Karpas-422 (cell line): ENCODE measurements at regions not wholly inside any gene's neighbourhood (a gene's known extent, or its start where the extent isn't known, plus 50 kb on each side); places are given as distances from the start of the nearest gene placed in this dataset.

Source experiments
- DNase-seq: peaks from one replicate; pipeline ENCODE4 v3.0.0-alpha.2; 2015
- H2AFZ ChIP-seq: fragments of 200-600 bp; sonication (generic); 2 replicates; pipeline ENCODE4 v1.6.1; 2014; ENCODE audit warnings: antibody characterized with exemption, low read length, mixed read lengths
- H3K27ac ChIP-seq: fragments of 200-600 bp; sonication (generic); 2 replicates; pipeline ENCODE4 v1.5.1; 2014; ENCODE audit warnings: mild to moderate bottlenecking, low read length, moderate library complexity
- H3K27me3 ChIP-seq: fragments of 200-600 bp; sonication (generic); 2 replicates; pipeline ENCODE4 v1.6.1; 2014; ENCODE audit warnings: low read length, mixed read lengths
- H3K36me3 ChIP-seq: fragments of 200-600 bp; sonication (generic); 2 replicates; pipeline ENCODE4 v1.6.1; 2014; ENCODE audit warnings: low read length, mixed read lengths; ENCODE audit not compliant: insufficient read depth
- H3K4me1 ChIP-seq: fragments of 200-600 bp; sonication (generic); 2 replicates; pipeline ENCODE4 v1.6.1; 2014; ENCODE audit warnings: mild to moderate bottlenecking, low read length, mixed read lengths
- H3K4me2 ChIP-seq: fragments of 200-600 bp; sonication (generic); 2 replicates; pipeline ENCODE4 v1.6.1; 2014; ENCODE audit warnings: low read length, low read depth, mild to moderate bottlenecking; ENCODE audit not compliant: poor library complexity, severe bottlenecking
- H3K4me3 ChIP-seq: fragments of 200-600 bp; sonication (generic); 2 replicates; pipeline ENCODE4 v1.5.1; 2014; ENCODE audit warnings: mild to moderate bottlenecking, antibody characterized with exemption, low read length, mixed read lengths
- H3K79me2 ChIP-seq: fragments of 200-600 bp; sonication (generic); 2 replicates; pipeline ENCODE4 v1.6.1; 2014; ENCODE audit warnings: mild to moderate bottlenecking, low read length, mixed read lengths
- H3K9ac ChIP-seq: fragments of 200-600 bp; sonication (generic); 2 replicates; pipeline ENCODE4 v1.6.0; 2014; ENCODE audit warnings: low read length
- H3K9me2 ChIP-seq: fragments of 200-600 bp; sonication (generic), shearing (Covaris generic); replicated peaks from 2 replicates; pipeline ENCODE4 v1.6.0; 2014; ENCODE audit warnings: mild to moderate bottlenecking, low read length, moderate library complexity; ENCODE audit not compliant: insufficient read depth
- H3K9me3 ChIP-seq: fragments of 300-700, 200-600 bp; sonication (generic); 2 replicates; pipeline ENCODE4 v1.6.1; 2014; ENCODE audit warnings: low read length, mixed read lengths
- H4K20me1 ChIP-seq: fragments of 200-600 bp; sonication (generic); 2 replicates; pipeline ENCODE4 v1.6.1; 2014; ENCODE audit warnings: mild to moderate bottlenecking, antibody characterized with exemption, low read length, low read depth; ENCODE audit not compliant: insufficient read depth

GRCh38 chr5:57785946-57786345 is 303.3 kb upstream of the ACTBL2 start:
- no peaks in the 10 kb centered on the region for H3K4me1 ChIP-seq
- DNase-seq: no peak
- H3K4me2 ChIP-seq: no peak overlapping the region

GRCh38 chr5:57784121-57784520 is 301.5 kb upstream of the ACTBL2 start:
- no peak overlapping the region for H3K27ac ChIP-seq
- no peak overlapping the region for H3K4me3 ChIP-seq
- no peak overlapping the region for H3K9ac ChIP-seq
- DNase-seq: no peak
- no peak overlapping the region for H2AFZ ChIP-seq
- no peaks in the 10 kb centered on the region for H4K20me1 ChIP-seq
- H3K79me2 ChIP-seq: no peaks in the 10 kb centered on the region
- no peaks in the 10 kb centered on the region for H3K27me3 ChIP-seq
- H3K9me2 ChIP-seq: no peaks in the 10 kb centered on the region
- H3K4me2 ChIP-seq: no peak overlapping the region
- H3K36me3 ChIP-seq: no peaks in the 10 kb centered on the region
- H3K9me3 ChIP-seq: no peaks in the 10 kb centered on the region
- H3K4me1 ChIP-seq: no peaks in the 10 kb centered on the region

More at GRCh38 chr5:57785946-57786345, 303.3 kb upstream of the ACTBL2 start:
- H3K36me3 ChIP-seq: no peaks in the 10 kb centered on the region
- no peaks in the 10 kb centered on the region for H3K9me3 ChIP-seq
- no peak overlapping the region for H3K27ac ChIP-seq
- H3K4me3 ChIP-seq: no peak overlapping the region
- no peak overlapping the region for H3K9ac ChIP-seq
- H3K27me3 ChIP-seq: no peaks in the 10 kb centered on the region
- H3K9me2 ChIP-seq: no peaks in the 10 kb centered on the region
- H3K79me2 ChIP-seq: no peaks in the 10 kb centered on the region
- no peak overlapping the region for H2AFZ ChIP-seq
- H4K20me1 ChIP-seq: no peaks in the 10 kb centered on the region

- H3K27me3 ChIP-seq: no peaks in the 10 kb centered on the region
- H3K9me3 ChIP-seq: no peaks in the 10 kb centered on the region
- H4K20me1 ChIP-seq: no peaks in the 10 kb centered on the region
- no peak overlapping the region for H3K4me3 ChIP-seq
- H3K9me2 ChIP-seq: no peaks in the 10 kb centered on the region
- H2AFZ ChIP-seq: no peak overlapping the region
- DNase-seq: no peak
- no peaks in the 10 kb centered on the region for H3K36me3 ChIP-seq
- no peaks in the 10 kb centered on the region for H3K4me1 ChIP-seq
- H3K9ac ChIP-seq: no peak overlapping the region
- H3K27ac ChIP-seq: no peak overlapping the region
- no peak overlapping the region for H3K4me2 ChIP-seq
- no peaks in the 10 kb centered on the region for H3K79me2 ChIP-seq
Measured at GRCh38 chr5:57783693-57784092, 301.1 kb upstream of the ACTBL2 start.

GRCh38 chr5:57780961-57781325 is 298.3 kb upstream of the ACTBL2 start:
- H3K36me3 ChIP-seq: no peaks in the 10 kb centered on the region
- H3K27me3 ChIP-seq: no peaks in the 10 kb centered on the region
- H3K4me2 ChIP-seq: no peak overlapping the region
- no peak overlapping the region for H3K27ac ChIP-seq
- no peaks in the 10 kb centered on the region for H3K4me1 ChIP-seq
- no peak for DNase-seq
- no peaks in the 10 kb centered on the region for H3K9me2 ChIP-seq
- no peaks in the 10 kb centered on the region for H3K9me3 ChIP-seq
- H2AFZ ChIP-seq: no peak overlapping the region
- H3K4me3 ChIP-seq: no peak overlapping the region
- H3K79me2 ChIP-seq: no peaks in the 10 kb centered on the region
- no peaks in the 10 kb centered on the region for H4K20me1 ChIP-seq
- H3K9ac ChIP-seq: no peak overlapping the region

DNA sequence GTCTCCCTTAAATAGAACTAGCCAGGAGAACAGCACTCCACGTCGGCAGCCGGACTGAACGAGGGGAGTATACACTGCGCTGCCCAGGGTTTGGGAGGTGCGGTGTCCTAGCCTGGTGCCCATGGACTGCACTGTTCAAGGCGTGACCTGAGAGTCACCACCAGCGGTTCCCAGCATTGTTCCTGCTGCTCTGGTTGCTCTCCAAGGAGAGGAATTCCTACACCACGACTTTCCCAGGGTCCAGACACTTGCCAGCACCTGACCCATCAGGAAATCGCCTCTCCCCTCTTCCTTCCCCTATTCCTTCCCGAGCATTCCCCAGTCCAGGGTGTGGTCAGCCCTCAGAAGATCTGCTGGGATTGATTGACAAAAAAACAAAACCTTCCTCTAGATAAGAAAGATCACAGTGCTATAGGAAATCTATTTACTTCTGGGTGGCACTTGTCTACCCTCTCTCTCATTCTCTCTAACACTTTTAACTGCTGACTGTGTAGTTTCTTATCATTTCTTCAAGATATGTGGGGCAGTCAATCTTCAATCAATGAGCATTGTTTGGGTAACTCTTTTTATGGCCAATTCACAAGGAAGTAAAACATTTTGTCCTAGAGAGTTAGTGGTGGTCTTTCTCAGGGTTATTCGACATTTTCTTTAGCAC is 297.8 kb upstream of the ACTBL2 start:
- no peaks in the 10 kb centered on the region for H4K20me1 ChIP-seq
- H3K9ac ChIP-seq: no peak overlapping the region
- H3K27me3 ChIP-seq: no peaks in the 10 kb centered on the region
- no peak for DNase-seq
- H3K9me3 ChIP-seq: no peaks in the 10 kb centered on the region
- no peak overlapping the region for H2AFZ ChIP-seq
- no peaks in the 10 kb centered on the region for H3K79me2 ChIP-seq
- no peak overlapping the region for H3K4me2 ChIP-seq
- H3K36me3 ChIP-seq: no peaks in the 10 kb centered on the region
- no peaks in the 10 kb centered on the region for H3K4me1 ChIP-seq
- no peak overlapping the region for H3K27ac ChIP-seq
- H3K4me3 ChIP-seq: no peak overlapping the region
- no peaks in the 10 kb centered on the region for H3K9me2 ChIP-seq

DNA sequence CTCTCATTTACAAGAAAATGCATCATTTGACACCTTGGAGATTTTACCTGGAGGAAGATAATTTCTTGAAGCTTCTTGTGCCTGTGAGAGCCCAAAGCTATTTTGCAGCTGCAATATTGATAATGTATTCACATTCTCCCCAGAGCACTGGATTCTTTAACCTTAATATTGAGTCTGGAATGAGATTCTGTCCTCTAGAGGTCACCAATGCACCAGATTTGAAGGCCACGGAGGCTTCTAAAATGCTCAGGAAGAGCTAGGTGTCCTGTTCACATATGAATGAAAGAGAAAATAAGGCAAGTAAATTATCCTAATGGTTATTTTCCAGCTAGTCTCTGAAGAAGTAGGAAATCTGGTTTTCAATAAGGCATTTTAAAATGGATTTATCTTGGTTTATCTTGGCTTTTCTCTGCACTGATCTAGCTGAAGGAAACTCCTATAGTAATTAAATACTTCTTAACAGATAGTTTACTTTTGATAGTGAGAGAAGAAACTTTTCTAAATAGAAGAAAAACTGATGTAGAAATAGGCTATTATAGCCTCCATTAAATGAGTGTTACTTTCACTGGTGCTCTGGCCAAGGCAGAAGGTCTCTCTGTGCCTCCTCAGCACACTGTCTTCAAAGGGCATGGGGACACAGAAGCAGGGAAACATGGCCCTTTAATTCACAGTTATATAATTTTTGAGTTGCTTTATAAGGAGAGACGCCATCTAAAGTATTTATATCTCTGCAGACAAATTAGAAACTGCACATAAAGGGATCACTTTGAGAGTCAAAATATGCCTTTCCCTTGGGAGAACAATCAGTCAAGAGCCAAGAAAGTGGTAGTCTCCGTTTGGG is 297.0 kb upstream of the ACTBL2 start:
- Histone ChIP-seq H3K4me2 (no peak overlapping the region), H3K9me2 (no peaks in the 10 kb centered on the region), H3K27ac (no peak overlapping the region), H4K20me1 (no peaks in the 10 kb centered on the region), H3K4me1 (no peaks in the 10 kb centered on the region), H3K4me3 (no peak overlapping the region), H3K36me3 (no peaks in the 10 kb centered on the region), H3K79me2 (no peaks in the 10 kb centered on the region), H3K27me3 (no peaks in the 10 kb centered on the region), H2AFZ (no peak overlapping the region), H3K9me3 (no peaks in the 10 kb centered on the region), H3K9ac (no peak overlapping the region)
- DNase-seq: peak; percentile 81

DNA sequence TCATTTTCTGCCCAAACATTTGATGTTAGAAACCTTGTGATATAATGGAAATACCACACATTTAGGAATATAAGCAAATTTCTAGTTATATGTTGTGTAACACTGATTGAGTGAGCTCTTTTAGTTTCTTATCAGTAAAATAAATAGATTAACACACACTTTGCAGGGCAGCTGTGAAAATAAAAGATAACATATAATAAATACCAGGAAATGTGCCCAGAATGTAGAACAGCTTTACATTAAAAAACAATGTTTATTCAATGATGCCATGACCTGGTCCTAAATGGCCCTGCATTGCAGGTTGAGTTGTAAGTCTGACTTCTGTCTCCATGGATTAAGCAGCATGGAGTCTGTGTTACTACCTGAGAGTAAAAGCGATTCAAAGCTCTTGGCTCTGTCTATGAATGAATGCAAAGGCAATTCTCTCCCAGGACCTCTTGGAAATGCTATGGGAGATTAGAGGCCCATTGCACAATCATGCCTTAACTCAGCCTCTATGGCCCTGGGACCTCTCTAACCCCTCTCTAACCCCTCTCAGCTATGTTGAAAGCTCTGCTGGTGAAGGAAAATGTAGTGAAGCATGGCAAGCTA is 296.0 kb upstream of the ACTBL2 start:
- Histone ChIP-seq H3K9me2 (no peaks in the 10 kb centered on the region), H3K9ac (no peak overlapping the region), H3K9me3 (no peaks in the 10 kb centered on the region), H2AFZ (no peak overlapping the region), H3K27ac (no peak overlapping the region), H3K4me2 (no peak overlapping the region), H3K79me2 (no peaks in the 10 kb centered on the region), H4K20me1 (no peaks in the 10 kb centered on the region), H3K36me3 (no peaks in the 10 kb centered on the region), H3K4me1 (no peaks in the 10 kb centered on the region), H3K27me3 (no peaks in the 10 kb centered on the region), H3K4me3 (no peak overlapping the region)
- no peak for DNase-seq

DNA sequence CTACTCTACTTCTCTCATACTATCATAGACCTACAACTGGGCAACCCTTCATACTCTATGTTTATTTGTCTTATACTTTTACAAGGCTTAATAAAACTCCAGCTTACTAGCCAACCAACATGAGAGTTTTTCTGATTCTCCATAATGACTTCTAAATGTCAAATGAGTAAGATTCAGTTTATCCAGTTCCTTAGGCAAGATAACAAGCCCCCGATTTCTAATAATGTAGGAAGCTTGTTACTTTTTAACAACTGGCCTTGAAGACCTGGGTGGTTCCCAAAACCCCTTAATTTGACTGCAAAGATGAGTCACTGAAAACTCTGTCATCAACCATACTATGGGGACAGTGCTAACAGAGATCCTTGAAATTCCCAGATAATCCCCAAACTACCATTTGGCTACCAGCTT is 294.6 kb upstream of the ACTBL2 start:
- H3K4me2 ChIP-seq: no peak overlapping the region
- H3K9me2 ChIP-seq: no peaks in the 10 kb centered on the region
- H3K9me3 ChIP-seq: no peaks in the 10 kb centered on the region
- no peak for DNase-seq
- H3K36me3 ChIP-seq: no peaks in the 10 kb centered on the region
- H4K20me1 ChIP-seq: no peaks in the 10 kb centered on the region
- no peak overlapping the region for H2AFZ ChIP-seq
- H3K4me3 ChIP-seq: no peak overlapping the region
- H3K27ac ChIP-seq: no peak overlapping the region
- H3K27me3 ChIP-seq: no peaks in the 10 kb centered on the region
- H3K79me2 ChIP-seq: no peaks in the 10 kb centered on the region
- H3K4me1 ChIP-seq: no peaks in the 10 kb centered on the region
- no peak overlapping the region for H3K9ac ChIP-seq
